HCT116 (cell line): ENCODE measurements at regions not wholly inside any gene's neighbourhood (a gene's known extent, or its start where the extent isn't known, plus 50 kb on each side); places are given as distances from the start of the nearest gene placed in this dataset.

Experiments
- ATAC-seq: fragments of 200-7000 bp; cut with Tn5 transposase; 2 replicates; pipeline ENCODE4 v1.9.1; 2020; ENCODE audit warnings: mild to moderate bottlenecking, moderate library complexity
- BruUV-seq: library from RNA; stranded (reverse); fragments of 400-500 nt; replicated peaks from 2 replicates; lab custom pipeline; 2021; lab: Mats Ljungman, UMichigan
- CTCF ChIA-PET: fragments of 300-600 bp; sonication (Branson Sonifier 250); formaldehyde crosslinking; loops from one replicate; lab custom pipeline; 2021; ENCODE audit warnings: antibody characterized with exemption; lab: Charles Lee
- POLR2A ChIA-PET: fragments of 300-600, 350-600 bp; sonication (Branson Sonifier 250); formaldehyde crosslinking; loops from one replicate; lab custom pipeline; 2021; ENCODE audit warnings: antibody characterized with exemption; lab: Charles Lee
- RAD21 ChIA-PET, 2 experiments: fragments of 300-600 bp; sonication (Branson Sonifier 250); formaldehyde crosslinking; loops; one replicate each; lab custom pipeline; 2023; ENCODE audit warnings: low total read pairs in 2 of 2; ENCODE audit not compliant: uncharacterized antibody in 2 of 2, unreplicated experiment in 2 of 2, low non-redundant PET in 1 of 2; lab: Charles Lee
- DNase-seq: peaks from one replicate; pipeline ENCODE4 v3.0.0-alpha.2; 2010; ENCODE audit warnings: low read depth, low spot score
- H2AFZ ChIP-seq: fragments of 200-600 bp; shearing (Covaris generic), sonication (generic); 2 replicates; pipeline ENCODE4 v1.6.1; 2017; ENCODE audit warnings: low read depth, mixed run types, mixed read lengths, antibody characterized with exemption, low read length; ENCODE audit not compliant: poor library complexity, severe bottlenecking
- H3K27ac ChIP-seq: 2 replicates; pipeline ENCODE4 v1.5.1; 2012; ENCODE audit warnings: low read depth, low read length
- H3K27me3 ChIP-seq: fragments of 200-600 bp; sonication (generic); 2 replicates; pipeline ENCODE4 v1.6.1; 2016; ENCODE audit warnings: mixed run types, low read length, mixed read lengths; ENCODE audit not compliant: insufficient read depth
- H3K36me3 ChIP-seq, 2 experiments: fragments of 200-500 bp in 1 of 2; fragments of 200-600 bp in 1 of 2; sonication (Bioruptor generic) in 1 of 2; sonication (generic) in 1 of 2; 2 replicates each; pipeline versions ENCODE4 v1.5.1 to v1.6.1; 2014 to 2016; ENCODE audit warnings: low read length in 2 of 2, inconsistent platforms in 1 of 2, mixed read lengths in 1 of 2, mixed run types in 1 of 2; ENCODE audit not compliant: insufficient read depth in 2 of 2, control insufficient read depth in 1 of 2
- H3K4me1 ChIP-seq, 2 experiments: fragments of 200-600 bp in 1 of 2; sonication (generic) in 1 of 2; 2 replicates each; pipeline versions ENCODE4 v1.5.1 to v1.6.1; 2012 to 2017; ENCODE audit warnings: low read length in 2 of 2, inconsistent platforms in 1 of 2, mild to moderate bottlenecking in 1 of 2, mixed read lengths in 1 of 2, mixed run types in 1 of 2, moderate library complexity in 1 of 2; ENCODE audit not compliant: insufficient read depth in 2 of 2, control insufficient read depth in 1 of 2
- H3K4me2 ChIP-seq: fragments of 200-600 bp; sonication (generic); 2 replicates; pipeline ENCODE4 v1.6.1; 2017; ENCODE audit warnings: mixed run types, low read length, mixed read lengths
- H3K4me3 ChIP-seq, 2 experiments: fragments of 200-600 bp in 1 of 2; sonication (generic) in 1 of 2; replicated peaks in 1 of 2; 2 replicates each; pipeline ENCODE4 v1.5.1; 2011 to 2016; ENCODE audit warnings: low read length in 2 of 2, control low read depth in 1 of 2, low read depth in 1 of 2, mild to moderate bottlenecking in 1 of 2, mixed read lengths in 1 of 2, mixed run types in 1 of 2
- H3K79me2 ChIP-seq: fragments of 200-600 bp; sonication (generic); 2 replicates; pipeline ENCODE4 v1.6.1; 2017; ENCODE audit warnings: mild to moderate bottlenecking, mixed run types, low read length, moderate library complexity, mixed read lengths; ENCODE audit not compliant: insufficient read depth
- H3K9ac ChIP-seq: fragments of 200-600 bp; sonication (generic); 2 replicates; pipeline ENCODE4 v1.6.1; 2016; ENCODE audit warnings: low read length, mixed read lengths
- H3K9me2 ChIP-seq: fragments of 200-600 bp; sonication (generic), shearing (Covaris generic); 2 replicates; pipeline ENCODE4 v1.6.1; 2017; ENCODE audit warnings: mixed run types, mild to moderate bottlenecking, moderate library complexity; ENCODE audit not compliant: insufficient read depth
- H3K9me3 ChIP-seq, 2 experiments: fragments of 200-500 bp in 1 of 2; fragments of 200-600 bp in 1 of 2; sonication (Bioruptor generic) in 1 of 2; sonication (generic) in 1 of 2; 2 replicates each; pipeline ENCODE4 v1.6.1; 2014 to 2017; ENCODE audit warnings: low read length in 2 of 2, mixed read lengths in 2 of 2, inconsistent platforms in 1 of 2, low read depth in 1 of 2, mild to moderate bottlenecking in 1 of 2, mixed run types in 1 of 2, moderate library complexity in 1 of 2; ENCODE audit not compliant: control insufficient read depth in 1 of 2, insufficient read depth in 1 of 2
- H4K20me1 ChIP-seq: fragments of 200-600 bp; sonication (generic), shearing (Covaris generic); 2 replicates; pipeline ENCODE4 v1.6.1; 2017; ENCODE audit warnings: mixed run types, mild to moderate bottlenecking, moderate library complexity; ENCODE audit not compliant: insufficient read depth
- ATF3 ChIP-seq: IDR thresholded peaks from 2 replicates; pipeline ENCODE4 v1.6.1; 2012
- CEBPB ChIP-seq: IDR thresholded peaks from 2 replicates; pipeline ENCODE4 v1.6.1; 2012; ENCODE audit warnings: low read depth
- ELF1 ChIP-seq: IDR thresholded peaks from 2 replicates; pipeline ENCODE4 v1.6.1; 2012; ENCODE audit warnings: low read depth, borderline replicate concordance
- EZH2 ChIP-seq: fragments of 200-600 bp; sonication (generic); IDR thresholded peaks from 2 replicates; pipeline ENCODE4 v1.6.1; 2017; ENCODE audit warnings: antibody characterized with exemption, mixed run types
- EZH2phosphoT487 ChIP-seq: fragments of 200-600 bp; IDR thresholded peaks from 2 replicates; pipeline ENCODE4 v1.6.1; 2018; ENCODE audit warnings: antibody characterized with exemption, borderline replicate concordance
- REST ChIP-seq: IDR thresholded peaks from 2 replicates; pipeline ENCODE4 v1.6.1; 2012; ENCODE audit warnings: low read depth
- SIN3A ChIP-seq: IDR thresholded peaks from 2 replicates; pipeline ENCODE4 v1.6.1; 2012; ENCODE audit warnings: low read depth
- SRF ChIP-seq: IDR thresholded peaks from 2 replicates; pipeline ENCODE4 v1.6.1; 2012; ENCODE audit warnings: low read depth
- TCF7L2 ChIP-seq: IDR thresholded peaks from 2 replicates; pipeline ENCODE4 v1.7.0; 2011; ENCODE audit warnings: borderline replicate concordance, inconsistent platforms; ENCODE audit not compliant: insufficient read depth, insufficient read length; ENCODE audit errors: extremely low read depth
- YY1 ChIP-seq: IDR thresholded peaks from 2 replicates; pipeline ENCODE4 v1.6.1; 2011; ENCODE audit warnings: low read length, low read depth, moderate library complexity, mild to moderate bottlenecking; ENCODE audit not compliant: insufficient replicate concordance; ENCODE audit errors: extremely low read depth
- ZFX ChIP-seq: fragments of 450-650 bp; IDR thresholded peaks from 2 replicates; pipeline ENCODE4 v1.6.1; 2017
- ZNF274 ChIP-seq: fragments of 200-500 bp; sonication (Bioruptor generic); IDR thresholded peaks from 2 replicates; pipeline ENCODE4 v1.6.1; 2014; ENCODE audit warnings: mild to moderate bottlenecking, low read depth, low read length, inconsistent platforms
- intact Hi-C: fragments of 100-400 bp; cut with micrococcal nuclease; formaldehyde crosslinking; loops from 2 replicates; pipeline ENCODE4 v1.10.0; 2022

GRCh38 chr11:80861193-80861592, 1420.4 kb upstream of the TENM4 start:
- intact Hi-C loops: no loop called here
- POLR2A ChIA-PET: no interaction called here

More at GRCh38 chr11:80861193-80861592, 1420.4 kb upstream of the TENM4 start:
- no peak for DNase-seq
- Histone ChIP-seq H2AFZ (no peak overlapping the region), H3K4me3 (no peak overlapping the region), H3K4me2 (no peak overlapping the region), H3K79me2 (no peaks in the 10 kb centered on the region), H3K27ac (no peak overlapping the region), H3K27me3 (no peaks in the 10 kb centered on the region), H3K9ac (no peak overlapping the region), H3K4me1 (no peaks in the 10 kb centered on the region), H4K20me1 (no peaks in the 10 kb centered on the region), H3K9me2 (no peaks in the 10 kb centered on the region), H3K9me3 (peaks cover 0 to 2% of the 10 kb centered on the region in 2 experiments; a peak in 2 of 4 replicates), H3K36me3 (no peaks in the 10 kb centered on the region)
- CTCF ChIA-PET: no interaction called here
- ATAC-seq: no peak
- TF ChIP-seq SRF (no peak), TCF7L2 (no peak), ELF1 (no peak), SIN3A (no peak), EZH2 (no peak), REST (no peak), EZH2phosphoT487 (no peak), ZFX (no peak), ZNF274 (no peak), CEBPB (no peak), ATF3 (no peak), YY1 (no peak)
- no TSS peak for BruUV-seq
- RAD21 ChIA-PET: no interaction called here
